GM12878 (cell line): ENCODE measurements at regions not wholly inside any gene's neighbourhood (a gene's known extent, or its start where the extent isn't known, plus 50 kb on each side); places are given as distances from the start of the nearest gene placed in this dataset.

ENCODE experiments used
- ATF7 ChIP-seq: fragments of 450-650 bp; IDR thresholded peaks from 2 replicates; pipeline ENCODE4 v1.6.1; 2016; ENCODE audit warnings: low read depth, mild to moderate bottlenecking
- E2F8 ChIP-seq: fragments of 450-650 bp; IDR thresholded peaks from 2 replicates; pipeline ENCODE4 v1.6.1; 2018; ENCODE audit warnings: mild to moderate bottlenecking, low read depth, moderate library complexity; ENCODE audit not compliant: partially characterized antibody
- EZH2 ChIP-seq: IDR thresholded peaks from 2 replicates; pipeline ENCODE4 v1.6.1; 2012; ENCODE audit warnings: low read depth, mild to moderate bottlenecking, control low read depth, inconsistent platforms, low read length, borderline replicate concordance; ENCODE audit not compliant: control insufficient read depth
- KDM1A ChIP-seq: fragments of 200-600 bp; sonication (generic); IDR thresholded peaks from 2 replicates; pipeline ENCODE4 v1.6.1; 2016; ENCODE audit warnings: borderline replicate concordance
- MYB ChIP-seq: fragments of 150-350 bp; IDR thresholded peaks from 2 replicates; pipeline ENCODE4 v1.6.1; 2014; ENCODE audit warnings: mild to moderate bottlenecking, low read depth, low read length, borderline replicate concordance
- NR2C2 ChIP-seq: IDR thresholded peaks from 2 replicates; pipeline ENCODE4 v1.6.1; 2011; ENCODE audit warnings: borderline replicate concordance, low read depth; ENCODE audit not compliant: control insufficient read depth, insufficient read length
- RAD21 ChIP-seq: IDR thresholded peaks from 2 replicates; pipeline ENCODE4 v1.6.1; 2011; ENCODE audit warnings: mild to moderate bottlenecking, low read depth, low read length, moderate library complexity; ENCODE audit not compliant: insufficient read depth
- TCF3 ChIP-seq: IDR thresholded peaks from 2 replicates; pipeline ENCODE4 v1.6.1; 2012; ENCODE audit warnings: low read depth, mild to moderate bottlenecking, low read length, borderline replicate concordance; ENCODE audit not compliant: insufficient read depth
- ZBED1 ChIP-seq: IDR thresholded peaks from 2 replicates; pipeline ENCODE4 v1.6.1; 2016; ENCODE audit warnings: borderline replicate concordance
- TF ChIP-seq, protein P1 (sequence below): fragments of 450-650 bp; IDR thresholded peaks from 2 replicates; pipeline ENCODE4 v1.6.1; 2017; ENCODE audit warnings: antibody characterized with exemption, mild to moderate bottlenecking, moderate library complexity
- TF ChIP-seq, protein P2 (sequence below): fragments of 450-650 bp; formaldehyde crosslinking; IDR thresholded peaks from 2 replicates; pipeline ENCODE4 v1.5.0; 2022; ENCODE audit warnings: mild to moderate bottlenecking, missing genetic modification characterization

- TF ChIP-seq E2F8 (no peak), MYB (no peak), ATF7 (no peak), EZH2 (no peak), TCF3 (no peak), NR2C2 (no peak), ZBED1 (no peak), KDM1A (no peak), RAD21 (no peak)
- TF ChIP-seq, protein P1, sequence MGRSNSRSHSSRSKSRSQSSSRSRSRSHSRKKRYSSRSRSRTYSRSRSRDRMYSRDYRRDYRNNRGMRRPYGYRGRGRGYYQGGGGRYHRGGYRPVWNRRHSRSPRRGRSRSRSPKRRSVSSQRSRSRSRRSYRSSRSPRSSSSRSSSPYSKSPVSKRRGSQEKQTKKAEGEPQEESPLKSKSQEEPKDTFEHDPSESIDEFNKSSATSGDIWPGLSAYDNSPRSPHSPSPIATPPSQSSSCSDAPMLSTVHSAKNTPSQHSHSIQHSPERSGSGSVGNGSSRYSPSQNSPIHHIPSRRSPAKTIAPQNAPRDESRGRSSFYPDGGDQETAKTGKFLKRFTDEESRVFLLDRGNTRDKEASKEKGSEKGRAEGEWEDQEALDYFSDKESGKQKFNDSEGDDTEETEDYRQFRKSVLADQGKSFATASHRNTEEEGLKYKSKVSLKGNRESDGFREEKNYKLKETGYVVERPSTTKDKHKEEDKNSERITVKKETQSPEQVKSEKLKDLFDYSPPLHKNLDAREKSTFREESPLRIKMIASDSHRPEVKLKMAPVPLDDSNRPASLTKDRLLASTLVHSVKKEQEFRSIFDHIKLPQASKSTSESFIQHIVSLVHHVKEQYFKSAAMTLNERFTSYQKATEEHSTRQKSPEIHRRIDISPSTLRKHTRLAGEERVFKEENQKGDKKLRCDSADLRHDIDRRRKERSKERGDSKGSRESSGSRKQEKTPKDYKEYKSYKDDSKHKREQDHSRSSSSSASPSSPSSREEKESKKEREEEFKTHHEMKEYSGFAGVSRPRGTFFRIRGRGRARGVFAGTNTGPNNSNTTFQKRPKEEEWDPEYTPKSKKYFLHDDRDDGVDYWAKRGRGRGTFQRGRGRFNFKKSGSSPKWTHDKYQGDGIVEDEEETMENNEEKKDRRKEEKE = no peak
- TF ChIP-seq, protein P2, sequence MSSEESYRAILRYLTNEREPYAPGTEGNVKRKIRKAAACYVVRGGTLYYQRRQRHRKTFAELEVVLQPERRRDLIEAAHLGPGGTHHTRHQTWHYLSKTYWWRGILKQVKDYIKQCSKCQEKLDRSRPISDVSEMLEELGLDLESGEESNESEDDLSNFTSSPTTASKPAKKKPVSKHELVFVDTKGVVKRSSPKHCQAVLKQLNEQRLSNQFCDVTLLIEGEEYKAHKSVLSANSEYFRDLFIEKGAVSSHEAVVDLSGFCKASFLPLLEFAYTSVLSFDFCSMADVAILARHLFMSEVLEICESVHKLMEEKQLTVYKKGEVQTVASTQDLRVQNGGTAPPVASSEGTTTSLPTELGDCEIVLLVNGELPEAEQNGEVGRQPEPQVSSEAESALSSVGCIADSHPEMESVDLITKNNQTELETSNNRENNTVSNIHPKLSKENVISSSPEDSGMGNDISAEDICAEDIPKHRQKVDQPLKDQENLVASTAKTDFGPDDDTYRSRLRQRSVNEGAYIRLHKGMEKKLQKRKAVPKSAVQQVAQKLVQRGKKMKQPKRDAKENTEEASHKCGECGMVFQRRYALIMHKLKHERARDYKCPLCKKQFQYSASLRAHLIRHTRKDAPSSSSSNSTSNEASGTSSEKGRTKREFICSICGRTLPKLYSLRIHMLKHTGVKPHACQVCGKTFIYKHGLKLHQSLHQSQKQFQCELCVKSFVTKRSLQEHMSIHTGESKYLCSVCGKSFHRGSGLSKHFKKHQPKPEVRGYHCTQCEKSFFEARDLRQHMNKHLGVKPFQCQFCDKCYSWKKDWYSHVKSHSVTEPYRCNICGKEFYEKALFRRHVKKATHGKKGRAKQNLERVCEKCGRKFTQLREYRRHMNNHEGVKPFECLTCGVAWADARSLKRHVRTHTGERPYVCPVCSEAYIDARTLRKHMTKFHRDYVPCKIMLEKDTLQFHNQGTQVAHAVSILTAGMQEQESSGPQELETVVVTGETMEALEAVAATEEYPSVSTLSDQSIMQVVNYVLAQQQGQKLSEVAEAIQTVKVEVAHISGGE (CRISPR knock-in tag) = no peak
Observed at GRCh38 chr18:24991141-24992060, 360.6 kb downstream of the ZNF521 start (continued).
